Stomach (tissue), 8 donors: ENCODE measurements at regions not wholly inside any gene's neighbourhood (a gene's known extent, or its start where the extent isn't known, plus 50 kb on each side); places are given as distances from the start of the nearest gene placed in this dataset.

ENCODE experiments used
- DNase-seq, 2 donors: peaks; one replicate each; pipeline versions ENCODE4 v3.0.0 to v3.0.0-alpha.2; 2013 to 2019
- H3K27ac ChIP-seq, 5 donors: fragments of 200-600 bp in 4 of 5; sonication (generic) in 4 of 5; one replicate each; pipeline ENCODE4 v1.5.1; 2013 to 2019; ENCODE audit warnings: mild to moderate bottlenecking in 1 of 5, moderate library complexity in 1 of 5
- H3K27me3 ChIP-seq, 3 donors: fragments of 200-600 bp; sonication (generic); one replicate each; pipeline ENCODE4 v1.5.1; 2017 to 2019; ENCODE audit warnings: mixed run types in 1 of 3
- H3K36me3 ChIP-seq, 4 donors: fragments of 200-600 bp; sonication (generic); 1 replicate in 3 of 4; 2 replicates in 1 of 4; pipeline ENCODE4 v1.5.1; 2016 to 2019
- H3K4me1 ChIP-seq, 4 donors: fragments of 200-600 bp; sonication (generic); one replicate each; pipeline ENCODE4 v1.5.1; 2016 to 2019
- H3K4me3 ChIP-seq, 4 donors: fragments of 200-600 bp; sonication (generic) in 3 of 4; one replicate each; pipeline ENCODE4 v1.5.1; 2016 to 2019; ENCODE audit warnings: mild to moderate bottlenecking in 1 of 4
- H3K9me3 ChIP-seq, 4 donors: fragments of 200-600 bp; sonication (generic); one replicate each; pipeline ENCODE4 v1.5.1; 2016 to 2019
- EP300 ChIP-seq: sonication (generic); formaldehyde crosslinking; IDR thresholded peaks from one replicate; pipeline ENCODE4 v1.6.1; 2017; ENCODE audit warnings: antibody characterized with exemption
- POLR2A ChIP-seq, 4 donors: fragments of 450-650 bp; IDR thresholded peaks; one replicate each; pipeline ENCODE4 v1.6.1; 2016; ENCODE audit warnings: antibody characterized with exemption in 4 of 4, control low read depth in 2 of 4, mild to moderate bottlenecking in 1 of 4, moderate library complexity in 1 of 4
- POLR2AphosphoS5 ChIP-seq, 3 donors: sonication (generic); formaldehyde crosslinking; IDR thresholded peaks; one replicate each; pipeline ENCODE4 v1.6.1; 2016; ENCODE audit warnings: antibody characterized with exemption in 3 of 3
- WGBS, 5 donors: extraction: QIAGEN DNeasy Blood & Tissue Kit in 3 of 5; methylation state at CpG; one replicate each; pipeline versions ENCODE4 v1.1.5 to v1.1.7; 2013 to 2018; 5-methylcytosine and 5-hydroxymethylcytosine counted together
- intact Hi-C: fragments of 100-400 bp; cut with DNase I; formaldehyde crosslinking; loops from one replicate; pipeline ENCODE4 v1.15.1; 2023; ENCODE audit warnings: low total_unique reads
- TF ChIP-seq, protein P1 (sequence below), 7 experiments: fragments of 450-650 bp in 4 of 7; fragments of 200-600 bp in 3 of 7; sonication (generic) in 3 of 7; IDR thresholded peaks; one replicate each; pipeline ENCODE4 v1.5.1; 2016 to 2019; ENCODE audit warnings: antibody characterized with exemption in 7 of 7, control low read depth in 2 of 7, mild to moderate bottlenecking in 1 of 7
- donor health status: healthy with polysubstance abuse.
- donor health status: Bipolar disorder and iron deficiency.
- donor health status: healthy.

- TF ChIP-seq EP300, result no peak
- TF ChIP-seq, protein P1, sequence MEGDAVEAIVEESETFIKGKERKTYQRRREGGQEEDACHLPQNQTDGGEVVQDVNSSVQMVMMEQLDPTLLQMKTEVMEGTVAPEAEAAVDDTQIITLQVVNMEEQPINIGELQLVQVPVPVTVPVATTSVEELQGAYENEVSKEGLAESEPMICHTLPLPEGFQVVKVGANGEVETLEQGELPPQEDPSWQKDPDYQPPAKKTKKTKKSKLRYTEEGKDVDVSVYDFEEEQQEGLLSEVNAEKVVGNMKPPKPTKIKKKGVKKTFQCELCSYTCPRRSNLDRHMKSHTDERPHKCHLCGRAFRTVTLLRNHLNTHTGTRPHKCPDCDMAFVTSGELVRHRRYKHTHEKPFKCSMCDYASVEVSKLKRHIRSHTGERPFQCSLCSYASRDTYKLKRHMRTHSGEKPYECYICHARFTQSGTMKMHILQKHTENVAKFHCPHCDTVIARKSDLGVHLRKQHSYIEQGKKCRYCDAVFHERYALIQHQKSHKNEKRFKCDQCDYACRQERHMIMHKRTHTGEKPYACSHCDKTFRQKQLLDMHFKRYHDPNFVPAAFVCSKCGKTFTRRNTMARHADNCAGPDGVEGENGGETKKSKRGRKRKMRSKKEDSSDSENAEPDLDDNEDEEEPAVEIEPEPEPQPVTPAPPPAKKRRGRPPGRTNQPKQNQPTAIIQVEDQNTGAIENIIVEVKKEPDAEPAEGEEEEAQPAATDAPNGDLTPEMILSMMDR (IDR thresholded peaks at IDR 0.05), result no peak
- TF ChIP-seq POLR2A (IDR thresholded peaks at IDR 0.05), result no peak
- no peak for TF ChIP-seq POLR2AphosphoS5 (IDR thresholded peaks at IDR 0.05)
- intact Hi-C loops, result no loop called here
- no peaks in the 10 kb centered on the region for H3K4me1 ChIP-seq
Observed at GRCh38 chr7:125218076-125218475, 288.5 kb upstream of the POT1 start.

GRCh38 chr7:125201002-125201401, 271.4 kb upstream of the POT1 start:
- DNase-seq, result no peak
- H3K4me3 ChIP-seq, result no peak overlapping the region
- H3K9me3 ChIP-seq, result no peaks in the 10 kb centered on the region
- H3K27ac ChIP-seq, result no peak overlapping the region
- TF ChIP-seq EP300 (no peak), POLR2AphosphoS5 (IDR thresholded peaks at IDR 0.05) (no peak)
- TF ChIP-seq, protein P1 (IDR thresholded peaks at IDR 0.05), result no peak
- H3K4me1 ChIP-seq, result no peaks in the 10 kb centered on the region
- no peaks in the 10 kb centered on the region for H3K36me3 ChIP-seq
- no peaks in the 10 kb centered on the region for H3K27me3 ChIP-seq
- WGBS, 5 donors, result 66 to 82% (median 80%) methylated on average over 4 of the region's 4 CpGs
- intact Hi-C loops, result no loop called here

More at GRCh38 chr7:125218076-125218475, 288.5 kb upstream of the POT1 start:
- H3K4me3 ChIP-seq, result no peak overlapping the region
- H3K36me3 ChIP-seq, result no peaks in the 10 kb centered on the region
- 68 to 86% (median 75%) methylated on average over 2 of the region's 2 CpGs for WGBS, 5 donors
- no peak for DNase-seq
- no peak overlapping the region for H3K27ac ChIP-seq
- H3K9me3 ChIP-seq, result peaks cover 0 to 26% (median 7%) of the 10 kb centered on the region in 4 donors
- no peaks in the 10 kb centered on the region for H3K27me3 ChIP-seq

GRCh38 chr7:125197731-125198393, 268.2 kb upstream of the POT1 start:
- H3K9me3 ChIP-seq, result peaks cover 0 to 11% (median 3%) of the 10 kb centered on the region in 4 donors
- no peaks in the 10 kb centered on the region for H3K27me3 ChIP-seq
- DNase-seq, result no peak
- H3K27ac ChIP-seq, result no peak overlapping the region
- 61 to 74% (median 66%) methylated on average over 6 of the region's 6 CpGs for WGBS, 5 donors
- no peaks in the 10 kb centered on the region for H3K4me1 ChIP-seq
- H3K36me3 ChIP-seq, result no peaks in the 10 kb centered on the region
- intact Hi-C loops, result no loop called here
- TF ChIP-seq POLR2A (IDR thresholded peaks at IDR 0.05) (no peak), POLR2AphosphoS5 (IDR thresholded peaks at IDR 0.05) (no peak), EP300 (no peak)
- TF ChIP-seq, protein P1 (IDR thresholded peaks at IDR 0.05), result no peak
- H3K4me3 ChIP-seq, result no peak overlapping the region

GRCh38 chr7:125195156-125195555, 265.5 kb upstream of the POT1 start:
- H3K9me3 ChIP-seq, result peaks cover 0 to 11% (median 7%) of the 10 kb centered on the region in 4 donors
- no peaks in the 10 kb centered on the region for H3K36me3 ChIP-seq
- no peaks in the 10 kb centered on the region for H3K4me1 ChIP-seq
- H3K27ac ChIP-seq, result no peak overlapping the region
- no peak overlapping the region for H3K4me3 ChIP-seq
- H3K27me3 ChIP-seq, result no peaks in the 10 kb centered on the region
- TF ChIP-seq EP300, result no peak
- TF ChIP-seq POLR2AphosphoS5 (IDR thresholded peaks at IDR 0.05), result no peak
- TF ChIP-seq, protein P1 (IDR thresholded peaks at IDR 0.05), result no peak
- TF ChIP-seq POLR2A (IDR thresholded peaks at IDR 0.05), result no peak
- intact Hi-C loops, result no loop called here
- DNase-seq, result no peak
- WGBS, 5 donors, result 55 to 75% (median 71%) methylated on average over 1 of the region's 1 CpG
